Neutrophil (primary cell): ENCODE measurements at regions not wholly inside any gene's neighbourhood (a gene's known extent, or its start where the extent isn't known, plus 50 kb on each side); places are given as distances from the start of the nearest gene placed in this dataset.

Experiments
- H3K27ac ChIP-seq: fragments of 200-600 bp; sonication (generic); 2 replicates; pipeline ENCODE4 v1.5.1; 2016; ENCODE audit warnings: mild to moderate bottlenecking, moderate library complexity
- H3K27me3 ChIP-seq: fragments of 200-600 bp; sonication (generic); 2 replicates; pipeline ENCODE4 v1.6.0; 2016; ENCODE audit warnings: mild to moderate bottlenecking
- H3K36me3 ChIP-seq: fragments of 200-600 bp; sonication (generic); 2 replicates; pipeline ENCODE4 v1.5.1; 2017
- H3K4me1 ChIP-seq, 2 experiments: fragments of 200-600 bp in 1 of 2; sonication (generic) in 1 of 2; 1 replicate in 1 of 2; 2 replicates in 1 of 2; pipeline versions ENCODE4 v1.5.1 to v1.6.1; 2013 to 2016; ENCODE audit warnings: low read depth in 1 of 2, low read length in 1 of 2, mild to moderate bottlenecking in 1 of 2, moderate library complexity in 1 of 2; ENCODE audit not compliant: control insufficient read depth in 1 of 2, insufficient read depth in 1 of 2
- H3K4me3 ChIP-seq, 2 experiments: fragments of 200-600 bp in 1 of 2; sonication (generic) in 1 of 2; 1 replicate in 1 of 2; 2 replicates in 1 of 2; pipeline ENCODE4 v1.5.1; 2013 to 2016; ENCODE audit warnings: low read depth in 1 of 2, low read length in 1 of 2, mild to moderate bottlenecking in 1 of 2, moderate library complexity in 1 of 2
- H3K9me3 ChIP-seq: fragments of 200-600 bp; sonication (generic); 2 replicates; pipeline ENCODE4 v1.5.1; 2016
- CTCF ChIP-seq: fragments of 200-600 bp; sonication (generic); IDR thresholded peaks from 2 replicates; pipeline ENCODE4 v1.5.1; 2016; ENCODE audit warnings: antibody characterized with exemption

GRCh38 chr16:82567175-82567574 lies 59.6 kb upstream of the CDH13 start:
- Histone ChIP-seq H3K4me3 (no peak overlapping the region), H3K36me3 (no peaks in the 10 kb centered on the region), H3K27ac (no peak overlapping the region), H3K4me1 (no peaks in the 10 kb centered on the region), H3K9me3 (no peaks in the 10 kb centered on the region), H3K27me3 (no peaks in the 10 kb centered on the region)
- TF ChIP-seq CTCF, result no peak

- no peaks in the 10 kb centered on the region for H3K4me1 ChIP-seq
- TF ChIP-seq CTCF, result no peak
- no peak overlapping the region for H3K4me3 ChIP-seq
Measured at GRCh38 chr16:82563401-82563800, 63.4 kb upstream of the CDH13 start.

GRCh38 chr16:82562183-82562683 lies 64.5 kb upstream of the CDH13 start:
- Histone ChIP-seq H3K27me3 (no peaks in the 10 kb centered on the region), H3K36me3 (no peaks in the 10 kb centered on the region), H3K4me3 (no peak overlapping the region), H3K9me3 (no peaks in the 10 kb centered on the region), H3K4me1 (no peaks in the 10 kb centered on the region), H3K27ac (no peak overlapping the region)
- no peak for TF ChIP-seq CTCF

More at GRCh38 chr16:82563401-82563800, 63.4 kb upstream of the CDH13 start:
- Histone ChIP-seq H3K27me3 (no peaks in the 10 kb centered on the region), H3K27ac (no peak overlapping the region), H3K9me3 (no peaks in the 10 kb centered on the region), H3K36me3 (no peaks in the 10 kb centered on the region)

GRCh38 chr16:82560805-82561325 lies 65.9 kb upstream of the CDH13 start:
- TF ChIP-seq CTCF, result no peak
- H3K4me1 ChIP-seq, result no peaks in the 10 kb centered on the region
- H3K27ac ChIP-seq, result no peak overlapping the region
- no peaks in the 10 kb centered on the region for H3K36me3 ChIP-seq
- no peaks in the 10 kb centered on the region for H3K9me3 ChIP-seq
- H3K27me3 ChIP-seq, result no peaks in the 10 kb centered on the region
- no peak overlapping the region for H3K4me3 ChIP-seq

GRCh38 chr16:82544378-82545160 lies 82.2 kb upstream of the CDH13 start:
- H3K9me3 ChIP-seq, result no peaks in the 10 kb centered on the region
- H3K4me3 ChIP-seq, result no peak overlapping the region
- H3K4me1 ChIP-seq, result no peaks in the 10 kb centered on the region
- H3K36me3 ChIP-seq, result no peaks in the 10 kb centered on the region
- no peak for TF ChIP-seq CTCF
- no peaks in the 10 kb centered on the region for H3K27me3 ChIP-seq
- H3K27ac ChIP-seq, result no peak overlapping the region
